ENCODE measurements at regions not wholly inside any gene's neighbourhood (a gene's known extent, or its start where the extent isn't known, plus 50 kb on each side); places are given as distances from the start of the nearest gene placed in this dataset.

DNA sequence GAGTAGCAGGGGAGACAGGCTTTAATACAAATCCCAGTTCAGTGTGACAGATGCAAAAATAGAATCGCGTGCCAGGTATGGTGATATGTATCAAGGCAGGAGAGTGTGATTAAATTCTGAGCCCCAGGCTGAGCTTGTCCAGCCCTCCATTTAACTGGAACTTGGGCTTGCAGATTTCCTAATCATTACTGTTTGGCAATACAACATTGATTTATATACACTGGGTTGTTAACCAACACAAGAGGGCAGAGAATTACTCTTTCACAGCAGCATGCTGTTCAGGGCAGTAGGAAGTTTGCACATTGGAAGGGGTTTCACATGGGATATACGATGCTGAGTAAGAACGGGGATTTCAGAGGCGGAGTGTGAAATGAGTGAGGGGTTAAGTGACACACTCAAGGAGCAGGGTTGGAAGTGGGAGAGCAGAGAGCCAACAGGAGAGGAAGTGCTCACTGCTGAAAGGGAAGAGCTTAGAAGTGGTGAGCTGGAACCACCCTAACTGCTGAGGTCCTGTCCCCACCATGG lies 70.8 kb upstream of the ATXN1 start:
- Histone ChIP-seq H3K27ac (no peak overlapping the region), H3K4me1 (peaks cover 0 to 10% (median 2%) of the 10 kb centered on the region in 4 donors), H3K9me3 (no peaks in the 10 kb centered on the region), H3K4me3 (no peak overlapping the region), H3K36me3 (no peaks in the 10 kb centered on the region), H3K27me3 (no peaks in the 10 kb centered on the region)
- in situ Hi-C loops (cut with MboI; ENCODE audit: low pct_ligation_motif_present in 1 of 4, low pct_unique_long_range_greater_than_20kb in 1 of 4, low sequenced_read_pairs in 3 of 4) = no loop called here
- intact Hi-C loops (cut with DNase I; ENCODE audit: low total_unique reads) = no loop called here
- DNase-seq = no peak
- 76 to 87% methylated on average over 3 to 5 of the region's 5 CpGs for WGBS, 2 donors (ENCODE audit: low coverage in 1 of 2)
- TF ChIP-seq EP300 (IDR thresholded peaks at IDR 0.05; ENCODE audit: low read depth) (no peak), POLR2AphosphoS5 (IDR thresholded peaks at IDR 0.05) (no peak), POLR2A (IDR thresholded peaks at IDR 0.05) (no peak)

DNA sequence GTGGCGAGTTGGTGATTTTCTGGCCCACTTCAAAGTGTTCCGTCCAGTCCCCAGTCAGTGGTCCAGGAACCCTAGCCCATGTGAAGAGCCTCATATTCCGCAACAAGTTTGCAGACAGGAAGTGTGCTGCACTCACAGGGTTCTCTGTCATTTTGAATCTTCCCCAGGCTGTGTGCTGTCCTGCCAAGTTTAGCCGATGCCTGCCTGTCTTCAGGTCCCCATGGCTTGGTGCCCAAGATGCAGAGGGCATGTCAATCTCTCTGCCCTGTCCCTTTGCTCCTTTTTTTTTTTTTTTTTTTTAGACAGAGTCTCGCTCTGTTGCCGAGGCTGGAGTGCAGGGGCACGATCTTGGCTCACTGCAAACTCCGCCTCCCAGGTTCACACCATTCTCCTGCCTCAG lies 69.9 kb upstream of the ATXN1 start:
- no peaks in the 10 kb centered on the region for H3K9me3 ChIP-seq
- no peak overlapping the region for H3K4me3 ChIP-seq
- H3K27me3 ChIP-seq = no peaks in the 10 kb centered on the region
- peaks cover 0 to 3% (median 2%) of the 10 kb centered on the region in 4 donors for H3K4me1 ChIP-seq
- H3K36me3 ChIP-seq = no peaks in the 10 kb centered on the region
- no peak overlapping the region for H3K27ac ChIP-seq
- intact Hi-C loops (cut with DNase I; ENCODE audit: low total_unique reads) = no loop called here
- WGBS, 2 donors (ENCODE audit: low coverage in 1 of 2) = 79 to 84% methylated on average over 4 to 8 of the region's 8 CpGs
- TF ChIP-seq POLR2AphosphoS5 (IDR thresholded peaks at IDR 0.05) (no peak), POLR2A (IDR thresholded peaks at IDR 0.05) (no peak), EP300 (IDR thresholded peaks at IDR 0.05; ENCODE audit: low read depth) (no peak)
- TF ChIP-seq, protein P1, sequence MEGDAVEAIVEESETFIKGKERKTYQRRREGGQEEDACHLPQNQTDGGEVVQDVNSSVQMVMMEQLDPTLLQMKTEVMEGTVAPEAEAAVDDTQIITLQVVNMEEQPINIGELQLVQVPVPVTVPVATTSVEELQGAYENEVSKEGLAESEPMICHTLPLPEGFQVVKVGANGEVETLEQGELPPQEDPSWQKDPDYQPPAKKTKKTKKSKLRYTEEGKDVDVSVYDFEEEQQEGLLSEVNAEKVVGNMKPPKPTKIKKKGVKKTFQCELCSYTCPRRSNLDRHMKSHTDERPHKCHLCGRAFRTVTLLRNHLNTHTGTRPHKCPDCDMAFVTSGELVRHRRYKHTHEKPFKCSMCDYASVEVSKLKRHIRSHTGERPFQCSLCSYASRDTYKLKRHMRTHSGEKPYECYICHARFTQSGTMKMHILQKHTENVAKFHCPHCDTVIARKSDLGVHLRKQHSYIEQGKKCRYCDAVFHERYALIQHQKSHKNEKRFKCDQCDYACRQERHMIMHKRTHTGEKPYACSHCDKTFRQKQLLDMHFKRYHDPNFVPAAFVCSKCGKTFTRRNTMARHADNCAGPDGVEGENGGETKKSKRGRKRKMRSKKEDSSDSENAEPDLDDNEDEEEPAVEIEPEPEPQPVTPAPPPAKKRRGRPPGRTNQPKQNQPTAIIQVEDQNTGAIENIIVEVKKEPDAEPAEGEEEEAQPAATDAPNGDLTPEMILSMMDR (IDR thresholded peaks at IDR 0.05) = no peak
- in situ Hi-C loops (cut with MboI; ENCODE audit: low pct_ligation_motif_present in 1 of 4, low pct_unique_long_range_greater_than_20kb in 1 of 4, low sequenced_read_pairs in 3 of 4) = no loop called here
- DNase-seq = no peak

DNA sequence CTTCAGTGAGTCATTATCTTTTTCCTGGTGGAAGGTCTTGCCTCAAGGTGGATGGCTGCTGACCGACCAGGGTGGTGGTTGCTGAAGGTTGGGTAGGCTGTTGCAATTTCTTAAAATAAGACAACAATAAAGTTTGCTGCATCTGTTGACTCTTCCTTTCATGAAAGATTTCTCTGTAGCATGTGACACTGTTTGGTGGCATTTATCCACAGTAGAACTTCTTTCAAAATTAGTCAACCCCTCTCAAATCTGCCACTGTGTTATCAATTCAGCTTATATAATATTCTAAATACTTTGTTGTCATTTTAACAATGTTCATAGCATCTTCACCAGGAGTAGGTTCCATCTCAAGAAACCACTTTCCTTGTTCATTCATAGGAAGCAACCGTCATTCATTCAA lies 66.8 kb upstream of the ATXN1 start:
- no peaks in the 10 kb centered on the region for H3K27me3 ChIP-seq
- in situ Hi-C loops (cut with MboI; ENCODE audit: low pct_ligation_motif_present in 1 of 4, low pct_unique_long_range_greater_than_20kb in 1 of 4, low sequenced_read_pairs in 3 of 4) = no loop called here
- 82 to 85% methylated on average over 2 of the region's 2 CpGs for WGBS, 2 donors (ENCODE audit: low coverage in 1 of 2)

DNA sequence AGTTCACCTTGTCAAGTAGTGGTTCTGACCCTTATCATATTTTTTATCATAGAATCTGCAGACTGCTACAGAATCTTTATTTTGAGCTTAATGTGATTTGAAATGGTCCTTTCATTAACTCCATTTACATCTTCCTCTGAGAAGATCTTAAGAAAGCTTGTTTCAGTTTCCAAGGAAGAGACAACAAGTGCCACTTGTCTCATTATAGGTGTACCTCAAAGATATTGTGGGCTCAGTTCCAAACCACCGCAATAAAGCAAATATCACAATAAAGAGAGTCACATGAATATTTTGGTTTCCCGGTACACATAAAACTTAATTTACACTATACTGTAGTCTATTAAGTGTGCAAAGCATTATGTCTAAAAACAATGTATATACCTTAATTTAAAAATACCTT lies 66.4 kb upstream of the ATXN1 start:
- Histone ChIP-seq H3K36me3 (no peaks in the 10 kb centered on the region), H3K27me3 (no peaks in the 10 kb centered on the region), H3K4me1 (no peaks in the 10 kb centered on the region), H3K9me3 (no peaks in the 10 kb centered on the region), H3K27ac (no peak overlapping the region), H3K4me3 (no peak overlapping the region)
- TF ChIP-seq, protein P1 (IDR thresholded peaks at IDR 0.05) = no peak
- TF ChIP-seq EP300 (IDR thresholded peaks at IDR 0.05; ENCODE audit: low read depth) (no peak), POLR2AphosphoS5 (IDR thresholded peaks at IDR 0.05) (no peak), POLR2A (IDR thresholded peaks at IDR 0.05) (no peak)
- WGBS, 2 donors (ENCODE audit: low coverage in 1 of 2) = 32 to 44% methylated on average over 2 of the region's 2 CpGs
- intact Hi-C loops (cut with DNase I; ENCODE audit: low total_unique reads) (no loop called here), in situ Hi-C loops (cut with MboI; ENCODE audit: low pct_ligation_motif_present in 1 of 4, low pct_unique_long_range_greater_than_20kb in 1 of 4, low sequenced_read_pairs in 3 of 4) (no loop called here)
- DNase-seq = no peak

More for the DNA sequence above, 66.8 kb upstream of the ATXN1 start:
- Histone ChIP-seq H3K4me3 (no peak overlapping the region), H3K9me3 (no peaks in the 10 kb centered on the region), H3K36me3 (no peaks in the 10 kb centered on the region), H3K27ac (no peak overlapping the region), H3K4me1 (no peaks in the 10 kb centered on the region)
- no peak for TF ChIP-seq POLR2AphosphoS5 (IDR thresholded peaks at IDR 0.05)
- TF ChIP-seq, protein P1 (IDR thresholded peaks at IDR 0.05) = no peak
- no peak for TF ChIP-seq POLR2A (IDR thresholded peaks at IDR 0.05)
- TF ChIP-seq EP300 (IDR thresholded peaks at IDR 0.05; ENCODE audit: low read depth) = no peak
- intact Hi-C loops (cut with DNase I; ENCODE audit: low total_unique reads) = no loop called here
- DNase-seq = no peak

DNA sequence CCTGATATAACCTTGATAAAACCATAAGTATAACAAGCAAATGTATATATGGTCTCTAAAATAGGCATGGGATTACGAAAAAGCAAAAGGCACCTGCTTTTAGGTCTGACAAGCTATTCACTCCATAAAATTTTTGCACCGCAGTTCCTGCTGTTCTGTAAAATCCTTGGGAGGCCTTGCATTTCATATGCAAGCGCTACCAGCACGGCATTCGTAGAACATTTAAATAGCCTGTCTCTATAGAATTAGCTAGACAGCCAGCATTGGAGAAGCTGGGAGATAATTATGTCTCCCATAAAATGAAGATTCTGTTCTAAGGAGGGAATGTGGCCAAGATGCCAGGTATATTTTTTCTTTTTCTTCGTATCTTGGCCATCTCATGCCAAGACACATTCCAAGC lies 64.5 kb upstream of the ATXN1 start:
- DNase-seq = no peak
- intact Hi-C loops (cut with DNase I; ENCODE audit: low total_unique reads) (no loop called here), in situ Hi-C loops (cut with MboI; ENCODE audit: low pct_ligation_motif_present in 1 of 4, low pct_unique_long_range_greater_than_20kb in 1 of 4, low sequenced_read_pairs in 3 of 4) (no loop called here)
- no peaks in the 10 kb centered on the region for H3K9me3 ChIP-seq
- H3K27ac ChIP-seq = no peak overlapping the region
- H3K36me3 ChIP-seq = no peaks in the 10 kb centered on the region
- H3K27me3 ChIP-seq = no peaks in the 10 kb centered on the region
- no peaks in the 10 kb centered on the region for H3K4me1 ChIP-seq
- WGBS, 2 donors (ENCODE audit: low coverage in 1 of 2) = 91 to 92% methylated on average over 6 of the region's 6 CpGs
- no peak overlapping the region for H3K4me3 ChIP-seq
- TF ChIP-seq POLR2A (IDR thresholded peaks at IDR 0.05) = no peak
- no peak for TF ChIP-seq EP300 (IDR thresholded peaks at IDR 0.05; ENCODE audit: low read depth)
